Endometrial microvascular endothelial cells (primary cell): ENCODE measurements at regions not wholly inside any gene's neighbourhood (a gene's known extent, or its start where the extent isn't known, plus 50 kb on each side); places are given as distances from the start of the nearest gene placed in this dataset.

Source experiments
- in situ Hi-C: cut with HindIII; loops from 2 replicates; pipeline ENCODE4 v1.10.0; 2017; ENCODE audit warnings: low sequenced_read_pairs, low pct_unique_long_range_greater_than_20kb; ENCODE audit errors: inconsistent ontology term

- in situ Hi-C loops: no loop called here
Observed at GRCh38 chr10:35722636-35723035, 80.5 kb upstream of the FZD8 start.

- in situ Hi-C loops: no loop called here
Observed at GRCh38 chr10:35722226-35722625, 80.1 kb upstream of the FZD8 start.

GRCh38 chr10:35720366-35720765 lies 78.3 kb upstream of the FZD8 start:
- in situ Hi-C loops: no loop called here

- in situ Hi-C loops: no loop called here
Observed at GRCh38 chr10:35716776-35717175, 74.7 kb upstream of the FZD8 start.

- in situ Hi-C loops: no loop called here
Observed at GRCh38 chr10:35712486-35712885, 70.4 kb upstream of the FZD8 start.

GRCh38 chr10:35711615-35712411 lies 69.7 kb upstream of the FZD8 start:
- in situ Hi-C loops: no loop called here

GRCh38 chr10:35707642-35708425 lies 65.7 kb upstream of the FZD8 start:
- in situ Hi-C loops: no loop called here

- in situ Hi-C loops: no loop called here
Observed at GRCh38 chr10:35706959-35707358, 64.9 kb upstream of the FZD8 start.

GRCh38 chr10:35705671-35706070 lies 63.6 kb upstream of the FZD8 start:
- in situ Hi-C loops: no loop called here

GRCh38 chr10:35705051-35705450 lies 63.0 kb upstream of the FZD8 start:
- in situ Hi-C loops: no loop called here

GRCh38 chr10:35704401-35704800 lies 62.3 kb upstream of the FZD8 start:
- in situ Hi-C loops: no loop called here

- in situ Hi-C loops: no loop called here
Observed at GRCh38 chr10:35700487-35700882, 58.4 kb upstream of the FZD8 start.

- in situ Hi-C loops: no loop called here
Observed at GRCh38 chr10:35699848-35700486, 57.9 kb upstream of the FZD8 start.

- in situ Hi-C loops: no loop called here
Observed at GRCh38 chr10:35696392-35697287, 54.5 kb upstream of the FZD8 start.

GRCh38 chr10:35693800-35694199 lies 51.7 kb upstream of the FZD8 start:
- in situ Hi-C loops: no loop called here
